ENCODE measurements at regions not wholly inside any gene's neighbourhood (a gene's known extent, or its start where the extent isn't known, plus 50 kb on each side); places are given as distances from the start of the nearest gene placed in this dataset.

- Histone ChIP-seq H3K27me3 (peaks cover 0 to 5% (median 0%) of the 10 kb centered on the region in 9 donors), H3K4me3 (no peak overlapping the region), H3K36me3 (no peaks in the 10 kb centered on the region), H3K4me1 (no peaks in the 10 kb centered on the region), H3K27ac (no peak overlapping the region), H3K9me3 (no peaks in the 10 kb centered on the region)
- 45 to 69% (median 54%) methylated on average over 4 of the region's 4 CpGs for WGBS, 4 donors
- intact Hi-C loops (cut with DNase I), result no loop called here
- DNase-seq (no peak), ATAC-seq (peak in 3 of 4 donors; percentile 66 to 72 (median 69))
- no peak for TF ChIP-seq POLR2A (IDR thresholded peaks at IDR 0.05)
- TF ChIP-seq CTCF (IDR thresholded peaks at IDR 0.05), result no peak
Measured at GRCh38 chr4:122065149-122065548, 87.0 kb upstream of the BLTP1 start.

- DNase-seq, result no peak
- intact Hi-C loops (cut with DNase I), result no loop called here
- Histone ChIP-seq H3K27ac (peak overlapping the region in 1 of 12 donors; percentile 2), H3K27me3 (no peaks in the 10 kb centered on the region), H3K4me1 (peaks cover 0 to 8% (median 0%) of the 10 kb centered on the region in 12 donors), H3K9me3 (peaks cover 0 to 4% (median 0%) of the 10 kb centered on the region in 12 donors), H3K36me3 (no peaks in the 10 kb centered on the region), H3K4me3 (no peak overlapping the region)
- 27 to 34% (median 31%) methylated on average over 4 of the region's 4 CpGs for WGBS, 4 donors
- ATAC-seq, result peak; percentile 71 to 89 (median 79)
- no peak for TF ChIP-seq CTCF (IDR thresholded peaks at IDR 0.05)
- no peak for TF ChIP-seq POLR2A (IDR thresholded peaks at IDR 0.05)
Measured at GRCh38 chr4:122053186-122053585, 98.9 kb upstream of the BLTP1 start.

- intact Hi-C loops (cut with DNase I), result no loop called here
- Histone ChIP-seq H3K9me3 (peaks cover 0 to 4% (median 0%) of the 10 kb centered on the region in 12 donors), H3K27ac (peak overlapping the region in 1 of 12 donors; percentile 2)
Measured at GRCh38 chr4:122052677-122053076, 99.5 kb upstream of the BLTP1 start.

GRCh38 chr4:122050841-122051240 lies 99.0 kb upstream of the TRPC3 start:
- no peak overlapping the region for H3K4me3 ChIP-seq
- WGBS, 4 donors, result 75 to 84% (median 80%) methylated on average over 3 of the region's 3 CpGs
- intact Hi-C loops (cut with DNase I), result no loop called here
- no peak for TF ChIP-seq CTCF (IDR thresholded peaks at IDR 0.05)
- no peak for TF ChIP-seq POLR2A (IDR thresholded peaks at IDR 0.05)
- H3K27me3 ChIP-seq, result no peaks in the 10 kb centered on the region
- H3K36me3 ChIP-seq, result no peaks in the 10 kb centered on the region
- H3K4me1 ChIP-seq, result peaks cover 0 to 8% (median 0%) of the 10 kb centered on the region in 12 donors
- no peak for DNase-seq
- ATAC-seq, result no peak
- peaks cover 0 to 4% (median 0%) of the 10 kb centered on the region in 12 donors for H3K9me3 ChIP-seq
- H3K27ac ChIP-seq, result no peak overlapping the region

More at GRCh38 chr4:122052677-122053076, 99.5 kb upstream of the BLTP1 start:
- Histone ChIP-seq H3K27me3 (no peaks in the 10 kb centered on the region), H3K4me1 (peaks cover 0 to 8% (median 0%) of the 10 kb centered on the region in 12 donors), H3K36me3 (no peaks in the 10 kb centered on the region), H3K4me3 (no peak overlapping the region)
- WGBS, 4 donors, result 7 to 16% (median 8%) methylated on average over 3 of the region's 3 CpGs
- DNase-seq (peak in 4 of 5 donors; percentile 18 to 52 (median 40)), ATAC-seq (peak; percentile 91 to 98 (median 97))
- TF ChIP-seq POLR2A (IDR thresholded peaks at IDR 0.05) (no peak), CTCF (IDR thresholded peaks at IDR 0.05) (no peak)

Measured in heart left ventricle (tissue), 16 donors.